IMR-90 (cell line): ENCODE measurements at regions not wholly inside any gene's neighbourhood (a gene's known extent, or its start where the extent isn't known, plus 50 kb on each side); places are given as distances from the start of the nearest gene placed in this dataset.

Experiments
- ATAC-seq: fragments of 200-7000 bp; cut with Tn5 transposase; 2 replicates; pipeline ENCODE4 v1.9.1; 2020; ENCODE audit warnings: low read depth, mild to moderate bottlenecking, moderate library complexity
- BruUV-seq: library from RNA; stranded (reverse); fragments of 400-500 nt; replicated peaks from 2 replicates; lab custom pipeline; 2021; lab: Mats Ljungman, UMichigan
- CTCF ChIA-PET: fragments of 300-600 bp; formaldehyde crosslinking; extraction: SDS; loops from one replicate; lab custom pipeline; 2021; ENCODE audit warnings: antibody characterized with exemption; lab: Yijun Ruan, JAX
- POLR2A ChIA-PET: fragments of 300-600 bp; sonication (Branson Sonifier 250); formaldehyde crosslinking; loops from one replicate; lab custom pipeline; 2022; ENCODE audit warnings: antibody characterized with exemption; ENCODE audit not compliant: unreplicated experiment; lab: Charles Lee
- DNase-seq: peaks from one replicate; pipeline ENCODE4 v3.0.0; 2013
- H2AFZ ChIP-seq: replicated peaks from 2 replicates; pipeline ENCODE3; 2013; ENCODE audit warnings: low read length, mild to moderate bottlenecking; ENCODE audit not compliant: poor library complexity
- H2AK5ac ChIP-seq: 2 replicates; pipeline ENCODE4 v1.6.1; 2013; ENCODE audit warnings: low read depth, low read length, inconsistent platforms
- H2AK9ac ChIP-seq: replicated peaks from 2 replicates; pipeline ENCODE3; 2013; ENCODE audit warnings: mild to moderate bottlenecking, low read depth, low read length, moderate library complexity; ENCODE audit not compliant: poor library complexity
- H2BK120ac ChIP-seq: 2 replicates; pipeline ENCODE4 v1.6.1; 2013; ENCODE audit warnings: low read depth, low read length, inconsistent platforms
- H2BK15ac ChIP-seq: 3 replicates; pipeline ENCODE4 v1.6.1; 2013; ENCODE audit warnings: low read depth, low read length, inconsistent platforms
- H2BK20ac ChIP-seq: 2 replicates; pipeline ENCODE4 v1.6.1; 2013; ENCODE audit warnings: low read depth, mild to moderate bottlenecking, inconsistent platforms, low read length, moderate library complexity
- H2BK5ac ChIP-seq: 2 replicates; pipeline ENCODE4 v1.6.1; 2013; ENCODE audit warnings: mild to moderate bottlenecking, low read depth, low read length, inconsistent platforms; ENCODE audit not compliant: poor library complexity, severe bottlenecking
- H3K14ac ChIP-seq: replicated peaks from 2 replicates; pipeline ENCODE4 v1.6.1; 2013; ENCODE audit warnings: low read depth, low read length, inconsistent platforms
- H3K18ac ChIP-seq: 2 replicates; pipeline ENCODE4 v1.6.1; 2013; ENCODE audit warnings: low read depth, low read length, control low read depth
- H3K23ac ChIP-seq: 2 replicates; pipeline ENCODE4 v1.6.1; 2013; ENCODE audit warnings: low read depth, low read length, inconsistent platforms
- H3K27ac ChIP-seq: 2 replicates; pipeline ENCODE4 v1.5.1; 2013; ENCODE audit warnings: mild to moderate bottlenecking, control low read depth, low read length; ENCODE audit not compliant: insufficient read depth
- H3K27me3 ChIP-seq: 2 replicates; pipeline ENCODE4 v1.6.1; 2013; ENCODE audit warnings: low read length; ENCODE audit not compliant: control insufficient read depth, insufficient read depth
- H3K36me3 ChIP-seq: 2 replicates; pipeline ENCODE4 v1.6.1; 2013; ENCODE audit warnings: low read length, mixed read lengths; ENCODE audit not compliant: control insufficient read depth, insufficient read depth
- H3K4ac ChIP-seq: 2 replicates; pipeline ENCODE4 v1.6.1; 2013; ENCODE audit warnings: low read depth, low read length, inconsistent platforms
- H3K4me1 ChIP-seq: 2 replicates; pipeline ENCODE4 v1.6.1; 2013; ENCODE audit warnings: low read length, mixed read lengths; ENCODE audit not compliant: control insufficient read depth, insufficient read depth
- H3K4me2 ChIP-seq: 2 replicates; pipeline ENCODE4 v1.6.1; 2013; ENCODE audit warnings: low read depth, mild to moderate bottlenecking, control low read depth, low read length, moderate library complexity
- H3K4me3 ChIP-seq: 2 replicates; pipeline ENCODE4 v1.5.1; 2013; ENCODE audit warnings: low read depth, mild to moderate bottlenecking, control low read depth, low read length, moderate library complexity; ENCODE audit not compliant: insufficient read depth
- H3K56ac ChIP-seq: 2 replicates; pipeline ENCODE4 v1.6.1; 2013; ENCODE audit warnings: low read length, inconsistent platforms; ENCODE audit not compliant: insufficient read depth; ENCODE audit errors: extremely low read depth
- H3K79me1 ChIP-seq, 2 experiments: 2 replicates each; pipeline ENCODE4 v1.6.1; 2013; ENCODE audit warnings: low read length in 2 of 2, inconsistent platforms in 1 of 2, low read depth in 1 of 2
- H3K9ac ChIP-seq: 2 replicates; pipeline ENCODE4 v1.6.1; 2013; ENCODE audit warnings: low read depth, low read length, control low read depth
- H3K9me1 ChIP-seq: 2 replicates; pipeline ENCODE4 v1.6.1; 2013; ENCODE audit warnings: low read length, inconsistent platforms; ENCODE audit not compliant: insufficient read depth
- H3K9me3 ChIP-seq: 2 replicates; pipeline ENCODE4 v1.6.1; 2013; ENCODE audit warnings: low read length; ENCODE audit not compliant: control insufficient read depth, insufficient read depth
- H4K20me1 ChIP-seq: 2 replicates; pipeline ENCODE4 v1.6.1; 2013; ENCODE audit warnings: low read length, inconsistent platforms; ENCODE audit not compliant: insufficient read depth
- H4K5ac ChIP-seq: 2 replicates; pipeline ENCODE4 v1.6.1; 2013; ENCODE audit warnings: mild to moderate bottlenecking, low read depth, low read length, control low read depth
- H4K8ac ChIP-seq, 2 experiments: 2 replicates each; pipeline ENCODE4 v1.6.1; 2013; ENCODE audit warnings: low read depth in 2 of 2, low read length in 2 of 2, control low read depth in 1 of 2, inconsistent platforms in 1 of 2
- H4K91ac ChIP-seq: 2 replicates; pipeline ENCODE4 v1.6.1; 2013; ENCODE audit warnings: low read depth, low read length, inconsistent platforms; ENCODE audit not compliant: insufficient read depth
- MAZ ChIP-seq: IDR thresholded peaks from 2 replicates; pipeline ENCODE4 v1.6.1; 2012; ENCODE audit warnings: low read depth, mild to moderate bottlenecking, low read length, improper control_type of control experiment, moderate library complexity, borderline replicate concordance
- RCOR1 ChIP-seq: IDR thresholded peaks from 2 replicates; pipeline ENCODE4 v1.6.1; 2012; ENCODE audit warnings: mild to moderate bottlenecking, low read length, improper control_type of control experiment; ENCODE audit not compliant: insufficient replicate concordance
- RFX5 ChIP-seq: IDR thresholded peaks from 2 replicates; pipeline ENCODE4 v1.8.0; 2012; ENCODE audit warnings: low read depth, mild to moderate bottlenecking, low read length, moderate library complexity
- SMC3 ChIP-seq: fragments of 150-350 bp; IDR thresholded peaks from 2 replicates; pipeline ENCODE4 v1.6.1; 2016; ENCODE audit warnings: low read depth, mild to moderate bottlenecking, antibody characterized with exemption, low read length, moderate library complexity
- WGBS, 2 experiments: methylation state at CpG; one replicate each; pipeline versions ENCODE4 v1.1.5 to v1.1.7; 2013; ENCODE audit warnings: missing lambda C conversion rate in 2 of 2; ENCODE audit not compliant: insufficient read length in 1 of 2; ENCODE audit errors: extremely low coverage in 2 of 2; 5-methylcytosine and 5-hydroxymethylcytosine counted together
- dilution Hi-C: fragments of 300-500 bp; cut with HindIII; formaldehyde crosslinking; loops from one replicate; pipeline ENCODE4 v1.14.3; 2018; ENCODE audit warnings: low sequenced_read_pairs; ENCODE audit not compliant: unreplicated experiment
- in situ Hi-C: fragments of 300-500 bp; cut with MboI; formaldehyde crosslinking; loops from 3 replicates; pipeline ENCODE4 v1.14.3; 2019; ENCODE audit warnings: low sequenced_read_pairs, inconsistent platforms, mixed read lengths
- intact Hi-C: fragments of 100-400 bp; cut with micrococcal nuclease; formaldehyde crosslinking; loops from 2 replicates; pipeline ENCODE4 v1.10.0; 2022

GRCh38 chr4:30399476-30399875 is 320.7 kb upstream of the PCDH7 start:
- H3K9ac ChIP-seq = no peak overlapping the region
- no peak overlapping the region for H3K14ac ChIP-seq
- no peak overlapping the region for H2AK9ac ChIP-seq
- H3K18ac ChIP-seq = no peak overlapping the region
- no peak overlapping the region for H2BK20ac ChIP-seq
- no peak overlapping the region for H2AK5ac ChIP-seq
- no peaks in the 10 kb centered on the region for H3K79me1 ChIP-seq
- no CpG with 5 or more reads among the region's 1 CpG for WGBS, 2 experiments
- H3K9me1 ChIP-seq = no peaks in the 10 kb centered on the region
- ChIA-PET CTCF (no interaction called here), POLR2A (no interaction called here)
- dilution Hi-C loops (no loop called here), intact Hi-C loops (loop anchor here (10.0 kb wide), 1 partner anchor 905 kb away; no protein-coding TSS in a partner anchor), in situ Hi-C loops (no loop called here)
- H3K4ac ChIP-seq = no peak overlapping the region
- H3K36me3 ChIP-seq = no peaks in the 10 kb centered on the region
- no peak overlapping the region for H4K8ac ChIP-seq
- H3K56ac ChIP-seq = no peak overlapping the region
- H4K5ac ChIP-seq = no peak overlapping the region
- no peak for TF ChIP-seq SMC3
- no peak for TF ChIP-seq MAZ
- TF ChIP-seq RCOR1 = no peak
- TF ChIP-seq RFX5 = no peak
- DNase-seq = no peak
- H3K4me1 ChIP-seq = no peaks in the 10 kb centered on the region
- no TSS peak for BruUV-seq
- H3K27ac ChIP-seq = no peak overlapping the region
- no peaks in the 10 kb centered on the region for H4K20me1 ChIP-seq
- no peak overlapping the region for H2AFZ ChIP-seq
- ATAC-seq = no peak
- no peak overlapping the region for H3K23ac ChIP-seq
- H2BK5ac ChIP-seq = no peak overlapping the region
- no peaks in the 10 kb centered on the region for H3K9me3 ChIP-seq
- H3K4me2 ChIP-seq = no peak overlapping the region
- no peak overlapping the region for H2BK120ac ChIP-seq
- no peaks in the 10 kb centered on the region for H3K27me3 ChIP-seq
- H4K91ac ChIP-seq = no peak overlapping the region
- H3K4me3 ChIP-seq = no peak overlapping the region
- H2BK15ac ChIP-seq = no peak overlapping the region
